NCI-H345 treated with DMSO at 0.1 percent for 48 hours (cell line): ENCODE measurements at regions not wholly inside any gene's neighbourhood (a gene's known extent, or its start where the extent isn't known, plus 50 kb on each side); places are given as distances from the start of the nearest gene placed in this dataset.

Experiments used
- DNase-seq: peaks from one replicate; lab custom pipeline; 2025; ENCODE audit not compliant: unreplicated experiment; lab: John Stamatoyannopoulos, UW

DNA sequence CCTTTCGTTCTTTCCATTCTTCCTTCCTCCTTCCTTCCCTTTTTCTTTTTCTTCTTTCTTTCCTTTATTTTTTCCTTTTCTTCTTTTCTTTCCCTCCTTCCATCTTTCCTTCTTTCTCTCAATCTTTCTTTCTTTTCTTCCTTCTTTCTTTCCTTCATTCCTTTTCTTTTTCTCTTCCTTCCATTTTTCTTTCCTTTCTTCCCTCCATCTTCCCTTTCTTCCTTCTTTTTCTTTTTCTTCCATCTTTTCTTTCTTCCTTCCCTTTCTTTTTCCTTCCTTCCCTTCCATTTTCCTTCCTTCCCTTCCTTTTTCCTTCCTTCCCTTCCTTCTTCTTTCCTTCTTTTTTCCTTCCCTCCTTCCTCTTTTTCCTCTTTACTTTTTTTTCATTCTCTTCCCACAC is 568.7 kb downstream of the GALR1 start:
- no peak for DNase-seq

DNA sequence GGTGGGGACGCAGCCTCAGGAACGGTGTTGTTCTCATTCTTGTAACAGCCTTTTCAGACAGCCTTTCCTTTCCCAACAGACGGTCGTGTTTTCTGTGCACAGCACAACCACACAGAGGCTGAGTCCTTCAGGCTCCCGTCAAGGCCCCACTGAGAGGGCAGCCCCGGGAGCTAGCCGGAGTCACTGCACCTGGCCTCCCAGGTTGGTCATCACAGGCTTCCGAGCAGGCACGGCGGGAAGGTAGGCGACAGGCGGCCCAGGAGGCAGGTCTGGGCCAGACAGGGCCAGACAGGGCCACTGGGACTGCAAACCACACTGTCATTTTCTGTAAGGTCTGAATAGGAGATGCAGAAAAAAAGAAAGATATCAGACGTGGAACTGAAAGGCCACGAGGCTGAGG is 570.8 kb downstream of the GALR1 start:
- DNase-seq, result no peak

DNA sequence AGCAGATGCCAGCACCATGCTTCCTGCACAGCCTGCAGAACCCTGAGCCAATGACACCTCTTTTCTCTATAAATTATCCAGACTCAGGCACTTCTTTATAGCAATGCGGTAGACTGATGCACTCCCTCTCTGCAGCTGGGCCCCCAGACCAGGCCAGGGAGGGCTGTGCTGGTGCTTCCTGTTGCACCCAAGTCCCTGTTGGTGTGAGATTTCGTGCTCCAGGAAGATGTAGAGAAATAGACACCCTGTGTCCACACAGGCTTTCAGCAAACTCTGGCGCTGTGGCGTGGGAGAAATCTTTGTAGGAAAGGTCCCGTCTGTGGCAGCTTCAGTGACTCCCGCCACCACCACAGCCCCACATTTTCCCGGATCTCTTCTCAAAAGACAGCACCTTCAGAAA is 572.2 kb downstream of the GALR1 start:
- DNase-seq, result no peak

DNA sequence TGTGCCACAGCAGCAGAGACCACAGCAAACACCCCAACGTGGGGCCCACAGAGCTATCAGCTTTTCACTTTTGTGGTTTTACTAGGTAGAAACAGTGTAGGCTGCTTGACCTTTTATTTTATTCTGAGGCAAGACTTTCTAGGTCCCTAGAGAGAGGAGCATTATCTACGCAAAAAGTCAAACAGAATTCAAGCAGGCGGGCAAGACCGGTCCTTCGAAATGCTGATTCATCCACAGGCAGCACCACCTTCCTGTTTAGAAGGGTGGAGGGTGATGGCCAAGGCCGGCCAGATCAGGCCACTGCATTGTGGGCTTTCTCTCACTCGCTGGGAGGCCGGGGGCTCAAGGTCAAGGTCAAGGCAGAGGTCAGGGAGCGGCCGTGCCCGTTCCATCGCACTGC is 573.0 kb downstream of the GALR1 start:
- DNase-seq, result no peak

DNA sequence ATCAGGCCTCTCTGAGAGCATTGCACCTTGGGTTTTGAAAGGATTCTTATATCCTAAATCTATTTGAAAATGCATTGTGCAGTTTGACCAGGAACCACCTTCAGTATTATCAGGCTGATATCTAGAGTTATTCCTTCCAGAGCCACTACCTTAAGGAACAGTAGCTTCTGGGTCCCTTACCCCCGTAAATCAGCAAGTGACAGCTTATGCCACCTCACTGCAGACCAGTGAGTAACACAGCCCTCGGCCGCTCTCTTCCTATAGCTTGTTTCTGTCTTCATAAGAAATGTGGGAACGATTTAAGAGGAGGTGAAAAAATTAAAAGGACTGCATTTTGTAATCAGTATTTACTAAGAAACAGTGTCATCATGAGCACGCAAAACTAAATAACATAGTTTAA is 584.2 kb downstream of the GALR1 start:
- no peak for DNase-seq

DNA sequence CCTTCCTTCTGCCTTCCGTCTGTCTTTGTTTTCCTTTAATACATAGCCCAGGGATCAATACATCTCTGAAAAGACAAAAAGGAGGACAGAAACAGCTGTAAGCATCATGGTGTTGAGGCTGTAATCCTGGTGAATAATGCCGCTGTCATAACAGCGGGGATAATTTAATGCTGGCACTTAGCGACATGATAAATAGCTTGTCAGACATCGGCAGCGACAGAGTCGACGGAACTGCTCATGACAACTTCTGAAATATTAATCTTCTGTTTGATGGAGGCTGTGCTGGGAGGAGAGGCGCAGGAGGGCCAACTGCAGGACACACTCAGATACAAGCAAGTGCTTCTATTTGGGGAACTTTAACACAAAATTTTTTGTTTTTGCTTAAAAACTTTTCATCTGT is 602.2 kb downstream of the GALR1 start:
- DNase-seq, result peak; percentile 22

DNA sequence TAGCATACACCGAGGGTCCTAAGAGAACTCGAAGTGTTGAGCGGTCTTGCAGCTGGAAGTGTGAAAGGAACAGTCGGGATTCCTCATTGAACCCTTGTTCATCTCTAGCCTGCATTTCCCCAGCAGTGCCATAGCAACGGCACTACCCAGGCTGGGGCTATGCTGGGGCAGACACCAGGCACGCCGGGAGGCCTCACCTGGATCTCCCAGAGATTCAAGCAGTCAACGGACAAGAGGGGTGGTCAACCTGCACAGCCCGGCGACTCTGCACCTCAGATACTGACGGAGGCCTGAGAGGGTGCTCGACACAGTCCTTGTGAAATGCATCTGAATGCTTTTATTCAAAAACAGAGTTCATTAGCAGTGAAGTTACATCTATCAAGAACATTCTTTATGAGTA is 604.2 kb downstream of the GALR1 start:
- DNase-seq, result no peak

DNA sequence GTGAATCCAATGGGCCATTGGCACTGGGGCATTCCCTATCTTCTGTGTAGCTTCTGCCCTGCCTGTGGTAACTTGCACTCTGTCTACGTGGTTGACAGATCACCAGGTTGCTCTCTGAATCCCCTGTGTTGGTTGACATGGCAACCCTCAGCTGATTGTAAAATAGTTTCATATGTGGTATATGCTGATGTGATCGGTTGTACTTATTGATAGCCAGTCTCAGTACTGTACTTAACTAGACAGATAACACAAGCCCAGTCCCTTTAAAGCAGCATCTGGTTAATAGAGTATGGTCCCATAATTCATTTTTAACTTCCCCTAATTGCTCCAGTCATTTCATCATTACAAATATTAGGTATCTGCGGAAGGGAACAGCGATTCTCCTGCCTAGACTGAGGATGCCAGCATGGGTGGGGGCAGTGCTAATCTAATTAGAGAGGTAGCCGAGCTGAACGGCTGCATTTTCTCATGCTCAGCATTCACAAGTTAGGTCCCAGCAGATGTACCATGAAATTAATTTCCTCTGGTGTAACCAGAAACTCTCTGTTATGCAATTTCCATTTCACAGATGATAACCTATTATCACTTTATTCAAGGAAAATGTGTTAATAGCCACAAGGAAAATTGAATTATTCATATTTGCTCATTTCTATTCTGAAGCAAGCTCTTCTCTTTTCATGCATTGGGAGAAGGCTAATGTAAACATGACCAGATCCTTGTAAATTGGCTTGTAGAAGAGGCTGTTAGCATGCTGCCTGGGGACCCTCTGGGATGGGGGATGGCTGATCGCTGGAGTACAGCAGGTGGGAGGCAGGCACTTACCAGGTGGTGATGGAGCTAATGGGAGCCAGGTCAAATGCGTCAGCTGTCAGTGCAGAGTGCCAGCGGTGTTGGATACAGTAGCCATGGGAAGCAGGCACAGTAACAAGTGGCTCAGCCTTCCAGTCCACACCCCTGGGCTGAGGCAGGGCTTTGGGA is 608.3 kb downstream of the GALR1 start:
- peak; percentile 86 for DNase-seq

DNA sequence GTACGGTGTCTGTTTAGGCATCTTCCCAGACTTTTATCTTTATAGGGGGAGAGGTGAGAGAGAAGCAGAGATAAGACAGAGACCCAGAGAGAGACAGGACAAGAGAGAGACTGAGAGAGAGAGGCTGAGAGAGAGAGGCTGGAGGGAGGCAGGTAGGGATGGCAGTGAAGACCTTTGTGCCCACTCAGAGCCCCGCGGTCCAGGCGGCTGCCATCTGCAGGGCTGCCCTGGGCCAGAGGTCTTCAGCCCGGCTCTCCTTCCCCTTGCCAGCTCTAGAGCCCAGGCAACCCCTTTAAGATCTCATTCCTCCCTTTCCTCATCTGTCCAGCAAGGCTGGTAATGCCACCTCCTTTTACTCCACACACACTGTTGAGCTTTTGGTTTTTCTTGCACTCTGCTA is 610.0 kb downstream of the GALR1 start:
- no peak for DNase-seq

DNA sequence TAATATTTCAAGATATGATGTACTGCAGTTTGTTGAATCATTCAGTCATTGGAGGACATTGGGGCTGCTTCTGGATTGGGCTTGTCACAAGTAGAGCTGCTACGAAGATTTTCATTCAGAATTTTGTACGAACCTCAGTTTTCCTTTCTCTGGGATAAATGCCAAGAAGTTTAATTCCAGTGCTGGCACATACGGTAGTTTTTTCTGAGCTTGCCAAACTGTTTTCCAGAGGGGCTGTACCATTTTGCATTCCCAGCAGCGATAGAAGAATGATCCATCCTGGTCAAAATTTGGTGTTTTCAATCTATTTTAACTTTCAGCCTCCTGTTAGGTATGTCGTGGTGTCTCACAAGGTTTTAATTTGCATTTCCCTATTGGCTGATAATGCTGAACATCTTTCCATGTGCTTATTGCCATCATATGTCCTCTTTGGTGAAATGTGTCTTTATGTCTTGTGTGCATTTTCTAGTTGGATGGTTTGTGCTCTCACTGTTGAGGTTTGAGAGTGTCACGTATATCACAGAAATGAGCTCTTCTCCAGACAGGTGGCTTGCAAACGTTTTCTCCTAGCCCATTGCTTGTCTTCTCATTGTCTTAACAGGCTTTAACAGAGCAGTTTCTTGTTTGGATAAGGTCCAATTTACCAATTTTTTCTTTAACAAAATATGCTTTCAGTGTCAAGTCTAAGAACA is 612.6 kb downstream of the GALR1 start:
- no peak for DNase-seq

DNA sequence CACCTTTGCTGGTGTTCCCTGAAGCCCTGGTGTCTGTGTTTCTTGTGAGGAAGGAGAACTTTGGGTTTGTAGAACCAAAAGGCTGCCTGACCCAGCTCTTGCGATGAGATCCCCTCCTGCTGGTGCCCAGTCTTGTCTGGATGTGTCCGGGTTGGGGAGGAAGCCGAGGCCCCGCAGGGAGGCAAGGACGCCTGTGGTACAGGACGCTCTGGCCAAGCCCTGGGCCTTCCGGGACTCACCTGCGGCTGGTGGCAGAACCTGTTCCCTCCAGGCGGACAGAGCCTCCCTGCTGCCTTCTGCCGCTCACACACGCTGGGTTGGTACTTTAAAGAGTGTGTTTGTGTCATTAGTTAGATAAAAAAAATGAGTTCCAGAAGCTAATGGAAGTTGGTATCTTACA is 616.2 kb downstream of the GALR1 start:
- DNase-seq, result no peak

DNA sequence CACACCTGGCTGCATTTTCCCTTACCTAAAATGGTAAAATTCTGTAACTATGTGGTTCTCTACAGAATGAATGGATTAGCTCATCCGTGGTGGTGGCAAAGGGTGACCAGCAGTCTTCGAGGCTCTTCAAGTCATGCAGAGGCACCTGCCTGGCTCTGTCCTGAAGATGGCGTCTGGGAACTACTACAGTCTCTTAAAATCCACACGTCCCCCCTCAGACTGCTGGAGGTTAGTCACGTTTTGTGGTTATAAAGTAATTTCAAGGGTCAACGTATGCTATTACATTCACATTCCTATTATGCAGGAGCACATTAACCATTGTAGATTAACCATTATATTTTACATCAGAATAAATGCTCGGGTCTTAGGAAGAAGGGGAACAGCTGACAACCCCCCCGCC is 616.7 kb downstream of the GALR1 start:
- DNase-seq, result no peak

DNA sequence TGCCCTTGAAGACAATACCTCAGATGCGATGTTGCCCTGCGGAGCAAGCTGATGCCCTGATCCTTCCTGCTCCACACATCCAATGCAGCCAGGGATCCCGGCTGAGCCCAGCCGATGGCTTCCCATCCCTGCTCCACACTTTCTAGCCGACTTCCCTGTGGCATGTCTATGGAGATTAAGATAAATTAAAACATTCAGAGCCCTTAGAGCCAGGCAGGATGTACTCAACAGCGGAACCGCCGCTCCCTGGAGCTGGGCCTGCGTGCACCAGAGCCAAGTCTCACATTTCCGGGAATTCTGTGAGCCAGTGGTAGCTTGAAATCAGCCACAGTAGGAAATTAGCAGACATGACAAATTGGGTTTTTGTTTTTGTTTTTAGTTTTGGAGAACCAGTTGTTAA is 620.6 kb downstream of the GALR1 start:
- no peak for DNase-seq

DNA sequence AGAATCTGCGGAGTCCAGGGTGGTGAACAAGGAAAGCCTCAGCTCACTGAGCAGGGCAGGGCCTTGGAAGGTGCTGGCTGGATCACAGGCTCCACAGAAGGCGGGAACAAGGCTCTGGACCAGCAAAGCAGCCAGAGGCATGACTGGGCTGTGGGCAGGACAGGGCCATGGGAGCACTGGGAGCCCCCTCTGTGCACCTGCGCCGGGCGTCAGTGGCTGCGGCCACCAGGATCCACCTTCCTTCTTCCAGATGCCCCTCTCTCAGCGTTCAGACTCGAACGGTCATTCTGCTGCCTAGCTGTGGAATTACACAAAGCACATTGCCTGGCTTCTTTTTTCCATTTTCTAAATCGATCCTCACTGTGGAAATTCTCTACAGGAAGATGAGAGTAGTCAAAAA is 621.2 kb downstream of the GALR1 start:
- no peak for DNase-seq

DNA sequence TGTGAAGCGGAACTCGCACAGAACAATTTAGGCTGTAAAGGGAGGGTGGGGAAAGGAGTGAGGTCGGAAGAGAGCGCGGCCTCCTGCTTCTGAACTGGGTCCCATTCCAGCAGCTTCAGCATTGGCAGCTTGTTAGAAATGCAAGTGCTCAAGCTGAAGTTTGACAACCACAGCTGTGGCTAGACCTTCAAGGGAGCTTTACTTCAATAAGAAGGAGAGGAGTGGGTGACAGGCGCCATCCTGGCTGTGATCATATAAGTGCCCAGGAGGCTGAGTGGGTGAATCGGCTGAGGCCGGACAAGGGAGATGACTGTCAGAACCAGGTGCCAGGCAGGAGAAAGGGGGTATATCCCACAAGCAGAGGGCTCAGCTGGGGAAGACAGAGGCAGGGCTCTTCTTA is 622.5 kb downstream of the GALR1 start:
- DNase-seq, result no peak

DNA sequence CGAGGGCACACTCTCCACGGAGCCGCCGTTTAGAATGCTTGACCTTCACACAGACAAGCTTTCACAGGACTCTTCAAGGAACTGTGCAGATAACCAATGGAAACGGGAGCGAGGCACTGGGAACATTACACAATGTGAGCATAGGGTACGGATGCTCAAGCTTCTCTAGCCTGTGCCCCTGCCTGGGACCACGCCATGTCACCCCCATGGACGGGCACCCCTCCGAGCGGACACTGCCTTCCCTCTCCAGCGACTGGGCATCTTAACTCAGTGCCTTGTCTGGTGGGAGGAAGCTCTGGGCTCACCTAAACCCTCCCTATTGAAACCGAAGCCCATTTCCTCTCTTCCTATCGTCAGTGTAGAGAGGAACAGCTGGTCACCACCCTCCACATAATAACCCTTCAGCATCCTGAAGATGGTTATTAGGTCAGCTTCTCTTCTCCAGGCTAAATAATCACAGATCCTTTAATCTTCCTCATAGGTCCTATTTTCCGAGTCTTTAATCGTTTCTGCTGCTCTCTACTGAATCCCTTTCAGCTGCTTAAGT is 626.7 kb downstream of the GALR1 start:
- no peak for DNase-seq

DNA sequence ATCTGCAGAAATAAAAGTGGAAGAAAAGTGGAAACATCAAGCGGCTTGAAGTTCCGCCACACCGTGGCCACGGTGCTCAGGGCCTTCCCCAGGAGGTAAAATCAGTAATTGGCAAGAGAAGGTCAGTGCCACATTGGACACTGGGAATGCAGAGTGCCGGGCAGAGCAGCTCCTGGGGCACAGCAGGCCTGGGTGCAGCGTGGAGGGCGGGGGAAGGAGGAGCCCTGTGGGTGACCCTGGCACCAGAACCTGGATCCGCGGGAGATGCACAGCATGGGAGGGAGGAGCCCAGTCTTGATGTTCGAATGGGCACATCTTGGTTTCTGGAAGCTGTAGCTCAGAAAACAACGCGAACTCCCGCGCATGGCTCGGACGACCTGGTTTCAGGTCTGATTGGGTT is 630.2 kb downstream of the GALR1 start:
- DNase-seq, result no peak

DNA sequence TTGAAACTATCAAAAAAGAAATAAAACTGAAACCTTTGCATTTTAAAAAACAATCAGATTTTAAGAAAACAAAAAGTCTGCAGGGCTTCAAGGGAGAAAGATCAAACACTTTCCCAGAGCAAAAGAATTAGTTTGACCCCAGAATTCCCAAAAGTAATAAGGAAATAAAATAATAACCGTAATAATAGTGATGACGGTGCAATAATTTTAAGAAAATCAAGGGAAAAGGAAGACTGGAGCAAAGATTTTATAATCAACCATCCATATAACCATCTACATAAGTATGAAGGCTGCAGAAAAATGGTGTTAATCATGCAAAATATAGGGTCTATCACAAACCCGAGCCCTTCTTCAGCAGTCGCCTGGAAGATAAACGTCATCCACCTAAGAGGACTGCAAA is 634.8 kb downstream of the GALR1 start:
- no peak for DNase-seq

DNA sequence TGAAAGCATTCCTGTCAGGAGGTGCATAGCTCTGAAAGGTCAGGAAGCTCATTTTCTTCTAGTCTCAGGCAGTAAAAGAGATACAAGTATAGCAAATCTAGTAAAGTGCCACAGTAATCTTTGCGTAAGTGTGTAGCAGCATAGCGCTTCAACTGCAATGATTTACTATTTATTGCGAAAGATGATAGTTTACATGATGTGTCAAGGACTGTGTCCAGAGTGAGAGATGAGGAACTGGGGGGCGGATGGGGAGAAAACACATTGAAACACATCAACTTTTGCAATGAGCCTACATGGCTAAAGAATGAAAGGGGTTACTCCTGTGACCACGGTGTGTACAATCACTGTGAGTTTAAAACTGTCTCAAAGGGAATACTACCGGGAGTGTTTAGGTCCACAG is 644.4 kb downstream of the GALR1 start:
- no peak for DNase-seq

DNA sequence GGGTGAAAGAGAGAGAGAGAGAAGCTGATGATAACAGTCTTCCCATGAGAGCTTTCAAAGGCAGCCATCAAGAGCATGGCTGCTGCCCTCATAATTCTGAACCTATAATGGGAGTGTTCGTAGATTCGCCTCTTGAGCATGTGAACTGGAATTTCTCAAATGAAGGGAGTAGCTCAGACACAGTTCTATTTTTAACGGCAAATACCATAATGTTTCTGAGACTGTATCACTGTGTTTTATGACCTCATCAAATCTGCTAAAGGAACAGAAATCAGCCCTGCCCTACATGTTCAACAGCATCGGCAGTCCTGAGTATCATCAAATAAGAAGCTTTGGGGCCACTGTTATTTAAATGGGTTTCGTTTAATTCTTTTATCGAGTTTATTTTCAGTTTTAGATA is 645.6 kb downstream of the GALR1 start:
- no peak for DNase-seq

DNA sequence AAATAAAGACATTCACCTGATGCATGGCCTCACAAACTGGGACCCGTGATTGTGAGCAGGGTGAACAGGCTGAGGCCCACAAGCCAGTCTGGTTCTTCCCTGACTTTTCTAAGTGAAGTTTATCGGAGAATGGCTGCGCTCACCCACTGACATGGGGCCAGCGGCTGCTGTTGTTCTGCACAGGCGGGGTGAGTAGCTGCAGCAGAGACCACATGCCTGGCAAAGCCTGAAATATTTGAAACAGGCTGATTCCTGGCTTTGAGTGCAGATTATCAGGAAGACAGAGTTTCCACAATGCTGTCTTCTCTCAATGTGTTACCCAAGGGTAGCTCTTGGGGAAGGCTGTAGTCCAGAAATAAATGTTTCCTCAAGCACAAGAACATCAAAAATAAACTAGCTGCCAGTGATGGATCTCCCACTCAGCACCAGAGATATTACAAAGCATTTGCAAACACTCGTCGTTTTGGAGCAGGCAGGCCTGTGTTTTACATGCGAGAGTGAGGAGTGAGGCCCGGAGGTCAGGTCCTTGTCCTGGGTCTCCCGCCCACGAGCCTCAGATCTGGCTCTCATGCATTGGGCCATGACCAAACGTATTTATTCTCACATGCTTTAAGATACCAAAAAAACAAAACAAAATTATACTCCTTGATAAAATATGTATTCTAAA is 647.1 kb downstream of the GALR1 start:
- no peak for DNase-seq

DNA sequence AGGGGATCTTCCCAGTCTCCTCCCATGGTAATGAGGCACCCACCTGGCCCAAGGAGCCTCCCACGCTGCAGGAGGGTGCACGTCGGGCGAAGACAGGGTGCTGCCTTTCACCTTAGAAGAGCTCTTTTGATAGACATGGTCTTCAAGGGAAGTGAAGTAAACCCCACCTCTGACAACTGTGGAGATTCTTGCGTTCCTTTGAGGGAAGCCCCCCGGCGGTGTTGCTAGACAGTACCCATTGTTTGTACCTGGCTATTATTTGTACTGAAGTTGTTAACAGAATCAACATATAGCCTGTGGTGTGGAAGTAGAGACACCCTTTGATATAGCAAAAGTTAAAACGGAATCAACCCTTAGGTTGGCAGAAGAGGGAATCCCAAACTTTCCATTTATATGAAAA is 648.0 kb downstream of the GALR1 start:
- peak; percentile 1 for DNase-seq
